Erythroblast (primary cell): ENCODE measurements at regions not wholly inside any gene's neighbourhood (a gene's known extent, or its start where the extent isn't known, plus 50 kb on each side); places are given as distances from the start of the nearest gene placed in this dataset.

Experiments used
- GATA1 ChIP-seq: IDR thresholded peaks from 2 replicates; pipeline ENCODE4 v1.6.1; 2011; ENCODE audit warnings: low read depth, mild to moderate bottlenecking, control low read depth, low read length, moderate library complexity
- POLR2A ChIP-seq: IDR thresholded peaks from 2 replicates; pipeline ENCODE4 v1.6.1; 2011; ENCODE audit warnings: mild to moderate bottlenecking, low read length

DNA sequence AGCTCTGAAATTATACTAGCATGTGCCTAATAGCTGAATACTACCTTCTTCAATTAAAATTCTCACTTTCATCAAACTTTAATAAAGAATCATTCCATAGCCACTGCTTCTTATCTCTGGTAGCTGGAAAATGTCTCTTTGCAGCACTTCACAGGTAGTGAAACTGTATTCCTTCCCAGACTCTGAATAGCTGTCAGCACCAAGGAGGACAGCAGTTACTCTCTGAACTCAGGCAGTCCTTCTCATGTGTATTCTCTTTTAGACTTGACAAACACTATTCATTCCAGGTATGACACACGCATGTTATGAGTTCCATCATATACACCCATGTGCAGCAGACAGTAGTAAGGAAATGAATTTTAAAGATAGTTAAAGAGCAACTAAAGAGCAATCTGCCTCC lies 627.1 kb downstream of the EFNA5 start:
- TF ChIP-seq POLR2A (no peak), GATA1 (no peak)
